HepG2 (cell line): ENCODE measurements at regions not wholly inside any gene's neighbourhood (a gene's known extent, or its start where the extent isn't known, plus 50 kb on each side); places are given as distances from the start of the nearest gene placed in this dataset.

ENCODE experiments used
- ATAC-seq: fragments of 200-7000 bp; cut with Tn5 transposase; 3 replicates; pipeline ENCODE4 v1.9.1; 2020; ENCODE audit warnings: mild to moderate bottlenecking, moderate library complexity
- BruUV-seq: library from RNA; stranded (reverse); fragments of 400-500 nt; replicated peaks from 2 replicates; lab custom pipeline; 2021; lab: Mats Ljungman, UMichigan
- CTCF ChIA-PET: fragments of 300-600 bp; formaldehyde crosslinking; extraction: SDS; loops from one replicate; lab custom pipeline; 2021; ENCODE audit warnings: low total read pairs, inconsistent platforms, low intra/inter-chr PET ratio; lab: Yijun Ruan, JAX
- POLR2A ChIA-PET: fragments of 350-600 bp; sonication (Branson Sonifier 250); formaldehyde crosslinking; loops from one replicate; lab custom pipeline; 2020; ENCODE audit warnings: antibody characterized with exemption, inconsistent platforms; lab: Yijun Ruan, JAX
- DNase-seq: peaks from one replicate; pipeline ENCODE4 v3.0.0-alpha.2; 2015; ENCODE audit warnings: low spot score
- FAIRE-seq: peaks from 3 replicates; lab custom pipeline; 2011; peaks lifted over from hg19 to GRCh38; lab: Jason Lieb, UNC
- H2AFZ ChIP-seq: one replicate; pipeline ENCODE4 v1.6.1; 2011; ENCODE audit warnings: low read length, inconsistent platforms
- H3K27ac ChIP-seq: fragments of 300-600 bp; 3 replicates; pipeline ENCODE4 v1.8.0; 2011; ENCODE audit warnings: mixed run types, mild to moderate bottlenecking, mixed read lengths, low read length, inconsistent platforms; ENCODE audit not compliant: insufficient read depth; ENCODE audit errors: extremely low read length
- H3K27me3 ChIP-seq, 2 experiments: fragments of 200-600 bp in 1 of 2; 2 replicates in 1 of 2; 3 replicates in 1 of 2; pipeline versions ENCODE4 v1.6.0 to v1.8.0; 2011; ENCODE audit warnings: low read length in 2 of 2, mild to moderate bottlenecking in 2 of 2, moderate library complexity in 2 of 2, inconsistent platforms in 1 of 2; ENCODE audit not compliant: insufficient read depth in 2 of 2, control insufficient read depth in 1 of 2
- H3K36me3 ChIP-seq, 2 experiments: fragments of 200-600 bp in 1 of 2; replicated peaks in 1 of 2; 2 replicates in 1 of 2; 3 replicates in 1 of 2; pipeline versions ENCODE4 v1.5.1 to v1.8.0; 2011; ENCODE audit warnings: low read length in 2 of 2, inconsistent platforms in 1 of 2; ENCODE audit not compliant: insufficient read depth in 2 of 2, control insufficient read depth in 1 of 2
- H3K4me1 ChIP-seq: 2 replicates; pipeline ENCODE4 v1.5.1; 2012; ENCODE audit warnings: low read length, inconsistent platforms; ENCODE audit not compliant: insufficient read depth
- H3K4me2 ChIP-seq: 2 replicates; pipeline ENCODE4 v1.6.0; 2011; ENCODE audit warnings: low read depth, low read length, inconsistent platforms
- H3K4me3 ChIP-seq, 3 experiments: fragments of 200-600 bp in 1 of 3; sonication (generic), shearing (Covaris generic) in 1 of 3; replicated peaks in 1 of 3; 2 replicates each; pipeline ENCODE4 v1.5.1; 2011 to 2016; ENCODE audit warnings: low read length in 3 of 3, inconsistent platforms in 2 of 3, low read depth in 2 of 3, mild to moderate bottlenecking in 2 of 3, control low read depth in 1 of 3, mixed read lengths in 1 of 3; ENCODE audit not compliant: insufficient read depth in 1 of 3
- H3K79me2 ChIP-seq: one replicate; pipeline ENCODE4 v1.6.1; 2011; ENCODE audit warnings: low read length, inconsistent platforms; ENCODE audit not compliant: insufficient read depth
- H3K9ac ChIP-seq: 2 replicates; pipeline ENCODE4 v1.6.0; 2011; ENCODE audit warnings: mild to moderate bottlenecking, low read depth, low read length, inconsistent platforms; ENCODE audit not compliant: insufficient read depth
- H3K9me3 ChIP-seq: 2 replicates; pipeline ENCODE4 v1.5.1; 2012; ENCODE audit warnings: mild to moderate bottlenecking, low read length
- H4K20me1 ChIP-seq: 2 replicates; pipeline ENCODE4 v1.6.0; 2011; ENCODE audit warnings: inconsistent platforms, mild to moderate bottlenecking, low read length, moderate library complexity; ENCODE audit not compliant: insufficient read depth
- ARID5B ChIP-seq: IDR thresholded peaks from 2 replicates; pipeline ENCODE4 v1.4.0; 2020; ENCODE audit warnings: mild to moderate bottlenecking, missing genetic modification reagents
- IRF2 ChIP-seq: IDR thresholded peaks from 2 replicates; pipeline ENCODE4 v1.6.1; 2018; ENCODE audit warnings: missing genetic modification reagents, missing compliant biosample characterization
- MED1 ChIP-seq: sonication (generic); formaldehyde crosslinking; IDR thresholded peaks from 2 replicates; pipeline ENCODE4 v1.4.0; 2020; ENCODE audit warnings: missing genetic modification reagents
- POLR2AphosphoS5 ChIP-seq: IDR thresholded peaks from 2 replicates; pipeline ENCODE4 v1.6.1; 2012; ENCODE audit warnings: low read depth, low read length
- SRF ChIP-seq: IDR thresholded peaks from 2 replicates; pipeline ENCODE4 v1.6.1; 2011; ENCODE audit warnings: mild to moderate bottlenecking, low read depth, low read length, moderate library complexity
- TAF1 ChIP-seq: sonication (generic); formaldehyde crosslinking; IDR thresholded peaks from 2 replicates; pipeline ENCODE4 v1.4.0; 2020; ENCODE audit warnings: missing genetic modification reagents
- TEAD2 ChIP-seq: sonication (generic); formaldehyde crosslinking; IDR thresholded peaks from 2 replicates; pipeline ENCODE4 v1.9.0; 2021; ENCODE audit warnings: missing genetic modification reagents
- U2AF1 ChIP-seq: fragments of 200-400 bp; formaldehyde crosslinking; optimal IDR thresholded peaks from 2 replicates; pipeline ENCODE3; 2017; ENCODE audit warnings: mild to moderate bottlenecking, low read depth, low read length
- XBP1 ChIP-seq: sonication (generic); formaldehyde crosslinking; IDR thresholded peaks from 2 replicates; pipeline ENCODE4 v1.5.0; 2020; ENCODE audit warnings: missing genetic modification reagents
- ZBTB21 ChIP-seq: sonication (generic); formaldehyde crosslinking; IDR thresholded peaks from 2 replicates; pipeline ENCODE4 v1.4.0; 2020; ENCODE audit warnings: missing genetic modification reagents
- ZNF331 ChIP-seq: sonication (generic); formaldehyde crosslinking; IDR thresholded peaks from 2 replicates; pipeline ENCODE4 v1.4.0; 2020; ENCODE audit warnings: missing genetic modification reagents
- ZNF431 ChIP-seq: sonication (generic); formaldehyde crosslinking; IDR thresholded peaks from 2 replicates; pipeline ENCODE4 v1.9.0; 2022; ENCODE audit warnings: missing genetic modification reagents, low read depth, mild to moderate bottlenecking, borderline replicate concordance
- ZNF710 ChIP-seq: sonication (generic); formaldehyde crosslinking; IDR thresholded peaks from 2 replicates; pipeline ENCODE4 v1.5.0; 2020; ENCODE audit warnings: mild to moderate bottlenecking, missing genetic modification reagents, borderline replicate concordance
- ZNF747 ChIP-seq: sonication (generic); formaldehyde crosslinking; IDR thresholded peaks from 2 replicates; pipeline ENCODE4 v1.8.1; 2023; ENCODE audit warnings: missing genetic modification reagents, mild to moderate bottlenecking, borderline replicate concordance
- in situ Hi-C: cut with HindIII; loops from 2 replicates; pipeline ENCODE4 v1.10.0; 2017; ENCODE audit warnings: low pct_unique_long_range_greater_than_20kb; ENCODE audit not compliant: extremely low pct_ligation_motif_present
- intact Hi-C: fragments of 100-400 bp; cut with micrococcal nuclease; formaldehyde crosslinking; loops from one replicate; pipeline ENCODE4 v1.10.0; 2022; ENCODE audit not compliant: unreplicated experiment
- TF ChIP-seq, protein P1 (sequence below): IDR thresholded peaks from 2 replicates; pipeline ENCODE4 v1.6.1; 2016; ENCODE audit warnings: missing genetic modification reagents, missing compliant biosample characterization

DNA sequence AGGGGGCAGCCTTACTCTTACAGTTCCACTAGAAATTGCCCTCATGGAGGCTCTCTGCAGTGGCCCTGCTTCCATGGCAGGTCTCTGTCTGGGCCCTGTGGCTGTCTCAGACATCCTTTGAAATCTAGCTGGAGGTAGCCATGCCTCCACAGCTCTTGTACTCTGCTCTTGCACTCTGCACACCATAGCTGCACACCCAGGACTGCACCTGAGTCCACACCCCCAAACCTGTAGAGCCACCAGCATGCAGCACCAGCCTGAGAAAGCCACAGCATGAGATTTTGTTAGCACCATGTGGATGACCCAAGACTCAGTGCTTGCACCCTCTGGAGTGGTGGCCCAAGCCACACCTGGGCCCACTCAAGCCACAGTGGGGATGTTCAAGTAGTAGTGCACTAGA, 376.2 kb upstream of the RND3 start:
- TF ChIP-seq XBP1 (CRISPR knock-in tag): no peak
- TF ChIP-seq ZBTB21 (CRISPR knock-in tag): no peak
- TF ChIP-seq, protein P1, sequence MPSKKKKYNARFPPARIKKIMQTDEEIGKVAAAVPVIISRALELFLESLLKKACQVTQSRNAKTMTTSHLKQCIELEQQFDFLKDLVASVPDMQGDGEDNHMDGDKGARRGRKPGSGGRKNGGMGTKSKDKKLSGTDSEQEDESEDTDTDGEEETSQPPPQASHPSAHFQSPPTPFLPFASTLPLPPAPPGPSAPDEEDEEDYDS (CRISPR knock-in tag): no peak
- TF ChIP-seq ZNF431: no peak
- no peak for TF ChIP-seq TEAD2 (CRISPR knock-in tag)
- no peak for TF ChIP-seq TAF1 (CRISPR knock-in tag)
- TF ChIP-seq SRF: no peak
- no peak for TF ChIP-seq IRF2 (CRISPR knock-in tag)
- no peak for TF ChIP-seq ZNF331 (CRISPR knock-in tag)
- no peak for TF ChIP-seq POLR2AphosphoS5
- TF ChIP-seq ZNF747 (CRISPR knock-in tag): no peak
- TF ChIP-seq MED1 (CRISPR knock-in tag): no peak
- TF ChIP-seq ARID5B (CRISPR knock-in tag): no peak
- no peak for TF ChIP-seq ZNF710
- no peak for TF ChIP-seq U2AF1
- FAIRE-seq (no peak), DNase-seq (no peak), ATAC-seq (no peak)
- no peaks in the 10 kb centered on the region for H3K27me3 ChIP-seq
- no peak overlapping the region for H3K4me2 ChIP-seq
- CTCF ChIA-PET: no interaction called here
- no peak overlapping the region for H3K9ac ChIP-seq
- H2AFZ ChIP-seq: no peak overlapping the region
- no peak overlapping the region for H3K4me3 ChIP-seq
- no peak overlapping the region for H3K27ac ChIP-seq
- in situ Hi-C loops: no loop called here
- no peaks in the 10 kb centered on the region for H3K4me1 ChIP-seq
- intact Hi-C loops: no loop called here
- no peaks in the 10 kb centered on the region for H4K20me1 ChIP-seq
- no peaks in the 10 kb centered on the region for H3K36me3 ChIP-seq
- BruUV-seq: no TSS peak
- POLR2A ChIA-PET: no interaction called here
- peaks cover 6% of the 10 kb centered on the region for H3K9me3 ChIP-seq
- H3K79me2 ChIP-seq: no peaks in the 10 kb centered on the region
